Mesendoderm (in vitro differentiated cells): ENCODE measurements at regions not wholly inside any gene's neighbourhood (a gene's known extent, or its start where the extent isn't known, plus 50 kb on each side); places are given as distances from the start of the nearest gene placed in this dataset.
A peak's percentile ranks its signal among the peaks of the same experiment; 100 is the strongest.

Source experiments
- DNase-seq: peaks from one replicate; pipeline ENCODE4 v3.0.0; 2013
- H2AK5ac ChIP-seq: 2 replicates; pipeline ENCODE4 v1.6.1; 2013; ENCODE audit warnings: low read length, inconsistent platforms
- H2BK120ac ChIP-seq: 2 replicates; pipeline ENCODE4 v1.6.1; 2013; ENCODE audit warnings: low read depth, mild to moderate bottlenecking, low read length, moderate library complexity, mixed read lengths
- H2BK15ac ChIP-seq: replicated peaks from 2 replicates; pipeline ENCODE4 v1.6.1; 2013; ENCODE audit warnings: low read depth, mild to moderate bottlenecking, moderate library complexity
- H2BK5ac ChIP-seq: 2 replicates; pipeline ENCODE4 v1.6.1; 2013; ENCODE audit warnings: low read length, inconsistent platforms
- H3K18ac ChIP-seq: 2 replicates; pipeline ENCODE4 v1.6.1; 2013; ENCODE audit warnings: mild to moderate bottlenecking, low read length, mixed read lengths
- H3K23ac ChIP-seq: one replicate; pipeline ENCODE4 v1.6.1; 2013; ENCODE audit warnings: low read length
- H3K27ac ChIP-seq: 2 replicates; pipeline ENCODE4 v1.5.1; 2013; ENCODE audit warnings: low read depth, mild to moderate bottlenecking, inconsistent platforms, low read length, moderate library complexity
- H3K27me3 ChIP-seq: 2 replicates; pipeline ENCODE4 v1.6.1; 2013; ENCODE audit warnings: low read length, control low read depth, mild to moderate bottlenecking, inconsistent platforms; ENCODE audit not compliant: insufficient read depth, poor library complexity
- H3K36me3 ChIP-seq: 2 replicates; pipeline ENCODE4 v1.6.1; 2013; ENCODE audit warnings: low read length, inconsistent platforms; ENCODE audit not compliant: control insufficient read depth, insufficient read depth
- H3K4ac ChIP-seq: one replicate; pipeline ENCODE4 v1.6.1; 2013; ENCODE audit warnings: low read depth, mild to moderate bottlenecking, low read length, moderate library complexity
- H3K4me1 ChIP-seq: 2 replicates; pipeline ENCODE4 v1.6.1; 2013; ENCODE audit warnings: low read depth, low read length, inconsistent platforms; ENCODE audit not compliant: control insufficient read depth
- H3K4me2 ChIP-seq: 2 replicates; pipeline ENCODE4 v1.6.1; 2013; ENCODE audit warnings: low read length
- H3K4me3 ChIP-seq: 2 replicates; pipeline ENCODE4 v1.5.1; 2013; ENCODE audit warnings: mild to moderate bottlenecking, low read length
- H3K56ac ChIP-seq: one replicate; pipeline ENCODE4 v1.6.1; 2013; ENCODE audit warnings: low read length
- H3K79me1 ChIP-seq: 2 replicates; pipeline ENCODE4 v1.6.1; 2013; ENCODE audit warnings: low read length, inconsistent platforms
- H3K79me2 ChIP-seq: 2 replicates; pipeline ENCODE4 v1.6.1; 2013; ENCODE audit warnings: mild to moderate bottlenecking, low read length; ENCODE audit not compliant: control insufficient read depth, insufficient read depth
- H3K9ac ChIP-seq: 2 replicates; pipeline ENCODE4 v1.6.1; 2013; ENCODE audit warnings: low read length, inconsistent platforms
- H4K5ac ChIP-seq: one replicate; pipeline ENCODE4 v1.6.1; 2013; ENCODE audit warnings: low read length
- H4K8ac ChIP-seq: one replicate; pipeline ENCODE4 v1.6.1; 2013; ENCODE audit warnings: low read depth, mild to moderate bottlenecking, control low read depth, low read length, moderate library complexity
- WGBS: extraction: QIAGEN DNeasy Blood & Tissue Kit; methylation state at CpG from one replicate; pipeline ENCODE4 v1.1.7; 2013; ENCODE audit warnings: low lambda C conversion rate, missing lambda C conversion rate; ENCODE audit not compliant: insufficient coverage; ENCODE audit errors: extremely low coverage; 5-methylcytosine and 5-hydroxymethylcytosine counted together

DNA sequence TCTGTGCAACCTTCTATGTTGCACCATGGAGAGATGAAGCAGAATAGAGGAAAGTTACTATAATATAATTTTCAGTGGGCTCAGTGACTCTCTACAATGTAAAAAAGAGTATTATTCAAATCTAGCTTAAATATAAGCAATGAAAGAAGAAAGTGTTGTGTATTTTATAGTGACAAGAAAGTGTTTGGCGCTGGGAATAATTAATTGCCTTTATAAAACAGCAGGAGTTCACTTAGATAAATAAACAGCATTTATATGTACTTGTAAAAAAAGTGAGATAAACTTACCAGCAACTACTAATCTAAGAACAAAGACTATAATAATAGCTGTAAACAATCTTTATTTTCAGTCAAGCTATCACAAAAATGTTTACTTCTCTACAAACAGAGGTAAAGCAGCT, 488.9 kb upstream of the PCDH10 start:
- Histone ChIP-seq H2BK120ac (no peak overlapping the region), H2AK5ac (no peak overlapping the region), H3K4ac (no peak overlapping the region), H3K18ac (no peak overlapping the region), H2BK15ac (no peak overlapping the region), H3K36me3 (no peaks in the 10 kb centered on the region), H3K4me2 (no peak overlapping the region), H4K5ac (no peak overlapping the region), H3K79me2 (no peaks in the 10 kb centered on the region), H3K4me1 (no peaks in the 10 kb centered on the region), H3K27ac (no peak overlapping the region), H3K23ac (no peak overlapping the region), H3K79me1 (no peaks in the 10 kb centered on the region), H4K8ac (no peak overlapping the region), H3K4me3 (no peak overlapping the region), H2BK5ac (no peak overlapping the region), H3K9ac (no peak overlapping the region), H3K27me3 (no peaks in the 10 kb centered on the region), H3K56ac (no peak overlapping the region)
- WGBS: no CpG with 5 or more reads among the region's 1 CpG
- no peak for DNase-seq

DNA sequence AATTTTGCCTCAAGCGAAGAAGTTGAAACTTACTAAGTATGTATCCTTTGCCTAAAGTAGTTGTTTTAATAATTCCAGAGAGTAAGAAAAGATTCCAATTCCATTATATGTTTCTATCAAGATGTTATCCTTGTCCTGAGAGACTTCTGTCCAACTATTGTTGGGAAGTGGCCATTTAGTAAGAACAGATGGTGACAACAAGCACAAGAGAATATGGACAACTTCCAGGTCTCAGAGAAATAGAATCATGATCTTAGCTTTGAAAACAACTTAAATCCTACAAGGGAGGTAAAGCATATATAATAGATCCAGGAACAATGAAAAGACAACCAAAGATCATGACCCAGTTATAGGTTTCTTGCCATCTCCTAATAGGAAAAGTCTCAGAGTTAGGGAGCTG, 486.6 kb upstream of the PCDH10 start:
- Histone ChIP-seq H3K9ac (no peak overlapping the region), H3K36me3 (no peaks in the 10 kb centered on the region), H3K79me1 (no peaks in the 10 kb centered on the region), H3K27ac (no peak overlapping the region), H3K4ac (no peak overlapping the region), H3K56ac (no peak overlapping the region), H3K4me1 (no peaks in the 10 kb centered on the region), H3K23ac (no peak overlapping the region), H2BK15ac (no peak overlapping the region), H3K4me3 (no peak overlapping the region), H3K79me2 (no peaks in the 10 kb centered on the region), H2AK5ac (no peak overlapping the region), H4K5ac (no peak overlapping the region), H4K8ac (no peak overlapping the region), H3K4me2 (no peak overlapping the region), H2BK5ac (no peak overlapping the region), H3K18ac (no peak overlapping the region), H3K27me3 (no peaks in the 10 kb centered on the region), H2BK120ac (no peak overlapping the region)
- DNase-seq: no peak
- no CpG with 5 or more reads among the region's 1 CpG for WGBS

DNA sequence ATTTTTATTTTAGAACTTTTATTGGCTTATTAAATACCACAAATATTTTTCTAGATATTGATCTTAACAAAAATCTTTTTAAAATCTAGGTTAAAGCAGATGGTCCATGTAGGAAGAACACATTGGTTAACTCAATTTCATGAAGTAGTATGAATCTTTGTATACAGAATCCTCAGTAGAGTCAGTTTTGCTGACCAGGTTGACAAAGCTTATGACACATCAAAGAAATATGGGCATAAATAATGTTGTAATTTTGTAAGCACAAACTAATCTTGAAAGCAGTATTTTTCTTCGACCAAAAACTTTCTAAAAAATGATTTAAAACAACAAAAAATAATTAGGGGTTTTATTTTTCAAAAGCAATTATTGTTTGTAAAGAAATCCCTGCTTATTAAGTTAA, 479.3 kb upstream of the PCDH10 start:
- Histone ChIP-seq H3K27ac (no peak overlapping the region), H2AK5ac (no peak overlapping the region), H3K56ac (no peak overlapping the region), H3K18ac (no peak overlapping the region), H2BK120ac (no peak overlapping the region), H3K79me1 (no peaks in the 10 kb centered on the region), H4K5ac (no peak overlapping the region), H3K9ac (no peak overlapping the region), H3K4me1 (no peaks in the 10 kb centered on the region), H2BK15ac (no peak overlapping the region), H3K4me3 (no peak overlapping the region), H3K79me2 (no peaks in the 10 kb centered on the region), H4K8ac (no peak overlapping the region), H2BK5ac (no peak overlapping the region), H3K27me3 (no peaks in the 10 kb centered on the region), H3K36me3 (no peaks in the 10 kb centered on the region), H3K4me2 (no peak overlapping the region), H3K23ac (no peak overlapping the region), H3K4ac (no peak overlapping the region)
- no peak for DNase-seq
- WGBS: no CpG with 5 or more reads among the region's 1 CpG

DNA sequence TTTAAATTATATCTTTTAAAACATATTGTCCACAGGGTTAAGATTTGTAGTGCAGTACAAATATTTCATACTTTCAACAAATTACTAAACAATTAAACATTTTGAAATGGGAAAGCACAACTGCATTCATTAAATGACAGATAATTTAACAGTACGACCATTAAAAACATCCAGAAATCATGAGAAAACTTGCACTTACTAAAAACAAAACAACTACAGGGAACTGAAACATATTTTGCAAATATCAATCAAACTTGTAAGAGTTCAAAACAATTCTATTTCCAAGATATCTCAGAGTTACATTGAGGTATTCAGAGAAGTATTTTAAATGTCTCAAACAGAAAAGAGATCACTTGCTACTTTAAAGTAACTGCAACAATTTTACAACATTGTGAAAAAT, 478.5 kb upstream of the PCDH10 start:
- Histone ChIP-seq H3K9ac (no peak overlapping the region), H3K18ac (no peak overlapping the region), H4K8ac (no peak overlapping the region), H3K79me1 (no peaks in the 10 kb centered on the region), H2AK5ac (no peak overlapping the region), H3K23ac (no peak overlapping the region), H2BK120ac (no peak overlapping the region), H3K27ac (no peak overlapping the region), H3K79me2 (no peaks in the 10 kb centered on the region), H3K4me2 (no peak overlapping the region), H2BK5ac (no peak overlapping the region), H3K56ac (no peak overlapping the region), H3K4me3 (no peak overlapping the region), H2BK15ac (no peak overlapping the region), H4K5ac (no peak overlapping the region), H3K4me1 (no peaks in the 10 kb centered on the region), H3K36me3 (no peaks in the 10 kb centered on the region), H3K27me3 (no peaks in the 10 kb centered on the region), H3K4ac (no peak overlapping the region)
- no peak for DNase-seq
- WGBS: no CpG with 5 or more reads among the region's 1 CpG

DNA sequence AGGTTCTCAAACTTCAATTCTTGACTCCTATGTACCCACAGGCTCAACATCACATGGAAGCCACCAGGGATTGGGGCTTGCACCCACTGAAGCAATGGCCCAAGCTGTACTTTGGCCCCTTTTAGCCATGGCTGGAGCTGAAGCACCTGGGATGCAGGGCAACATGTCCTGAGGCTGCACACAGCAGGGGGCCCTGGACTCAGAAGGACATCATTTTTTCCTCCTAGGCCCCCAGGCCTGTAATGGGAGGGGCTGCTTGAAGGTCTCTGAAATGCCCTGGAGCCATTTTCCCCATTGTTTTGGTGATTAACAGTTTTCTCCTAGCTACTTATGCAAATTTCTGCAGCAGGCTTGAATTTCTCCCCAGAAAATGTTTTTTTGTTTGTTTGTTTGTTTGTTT, 465.1 kb upstream of the PCDH10 start:
- Histone ChIP-seq H3K27ac (no peak overlapping the region), H3K4me3 (no peak overlapping the region), H3K79me2 (no peaks in the 10 kb centered on the region), H3K27me3 (no peaks in the 10 kb centered on the region), H2BK15ac (no peak overlapping the region), H3K4me2 (no peak overlapping the region), H3K36me3 (no peaks in the 10 kb centered on the region), H2AK5ac (no peak overlapping the region), H3K9ac (no peak overlapping the region), H3K23ac (no peak overlapping the region), H4K5ac (no peak overlapping the region), H3K56ac (no peak overlapping the region), H4K8ac (no peak overlapping the region), H3K18ac (no peak overlapping the region), H2BK120ac (no peak overlapping the region), H3K4ac (no peak overlapping the region), H2BK5ac (no peak overlapping the region), H3K79me1 (no peaks in the 10 kb centered on the region), H3K4me1 (no peaks in the 10 kb centered on the region)
- peak; percentile 75 for DNase-seq

DNA sequence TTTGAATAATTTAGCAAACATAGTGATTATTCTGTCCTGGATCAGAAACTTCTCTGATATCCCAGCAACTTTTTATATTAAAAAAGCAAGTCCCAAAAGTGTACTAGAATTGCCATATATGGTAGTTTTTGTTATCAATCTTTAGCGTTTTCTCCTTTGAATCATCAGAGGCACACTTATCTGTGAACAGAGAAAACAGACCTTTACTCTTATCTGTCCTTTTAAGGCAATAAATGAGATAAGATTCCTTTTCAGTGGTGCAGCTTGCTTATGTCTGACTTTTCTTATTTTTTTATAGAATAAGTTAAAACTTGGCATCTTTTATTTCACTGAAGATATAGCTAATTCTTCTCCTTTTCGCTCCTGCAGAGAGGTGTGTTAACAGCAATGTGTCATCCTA, 458.1 kb upstream of the PCDH10 start:
- Histone ChIP-seq H2BK5ac (no peak overlapping the region), H2BK15ac (no peak overlapping the region), H3K79me1 (no peaks in the 10 kb centered on the region), H3K79me2 (no peaks in the 10 kb centered on the region), H3K4me1 (no peaks in the 10 kb centered on the region), H3K23ac (no peak overlapping the region), H3K4ac (no peak overlapping the region), H3K9ac (no peak overlapping the region), H4K8ac (no peak overlapping the region), H3K4me3 (no peak overlapping the region), H2AK5ac (no peak overlapping the region), H3K36me3 (no peaks in the 10 kb centered on the region), H3K27ac (no peak overlapping the region), H3K56ac (no peak overlapping the region), H3K27me3 (no peaks in the 10 kb centered on the region), H4K5ac (no peak overlapping the region), H3K4me2 (no peak overlapping the region), H2BK120ac (no peak overlapping the region), H3K18ac (no peak overlapping the region)
- no CpG with 5 or more reads among the region's 2 CpGs for WGBS
- DNase-seq: no peak
